NCI-H128 (cell line): ENCODE measurements at regions not wholly inside any gene's neighbourhood (a gene's known extent, or its start where the extent isn't known, plus 50 kb on each side); places are given as distances from the start of the nearest gene placed in this dataset.

ENCODE experiments used
- DNase-seq: peaks from one replicate; lab custom pipeline; 2025; ENCODE audit not compliant: unreplicated experiment; lab: John Stamatoyannopoulos, UW

DNA sequence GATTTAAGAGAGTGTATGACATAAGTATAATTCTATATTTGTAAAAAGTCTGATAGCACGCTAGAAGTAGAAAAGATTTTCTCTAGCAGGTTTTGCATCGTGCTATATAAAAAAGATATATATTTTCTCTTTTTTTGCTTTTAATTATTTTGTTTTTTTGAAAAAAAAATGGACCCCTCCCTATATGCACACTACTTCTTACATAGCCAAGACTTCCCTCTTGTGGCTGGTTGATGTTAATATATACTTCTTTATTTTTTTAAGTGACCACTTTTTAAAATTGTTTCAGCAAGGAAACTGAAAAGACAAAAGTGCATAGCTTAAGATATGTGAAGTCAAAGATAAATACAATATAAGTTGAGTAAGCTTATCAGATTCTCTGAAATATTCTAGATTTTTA lies 1202.8 kb downstream of the DIAPH3 start:
- no peak for DNase-seq

DNA sequence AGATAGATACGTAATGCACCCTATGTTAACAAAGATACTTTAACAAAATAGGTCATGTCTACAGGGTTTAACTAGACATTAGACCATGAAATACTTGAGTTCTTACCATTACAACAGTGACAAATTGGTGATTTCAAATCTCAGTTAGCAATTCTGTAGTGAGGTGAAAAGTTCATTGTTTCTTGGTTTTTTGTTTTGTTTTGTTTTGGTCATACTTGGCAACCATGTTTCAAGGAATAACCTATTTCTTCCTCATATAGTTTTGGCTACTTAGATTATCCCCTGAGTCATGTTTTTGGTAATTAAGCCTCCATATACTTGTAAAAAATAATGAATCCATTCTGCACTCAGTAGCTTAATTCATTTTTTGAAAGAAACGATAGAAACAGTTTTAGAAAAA lies 1200.4 kb downstream of the DIAPH3 start:
- no peak for DNase-seq

DNA sequence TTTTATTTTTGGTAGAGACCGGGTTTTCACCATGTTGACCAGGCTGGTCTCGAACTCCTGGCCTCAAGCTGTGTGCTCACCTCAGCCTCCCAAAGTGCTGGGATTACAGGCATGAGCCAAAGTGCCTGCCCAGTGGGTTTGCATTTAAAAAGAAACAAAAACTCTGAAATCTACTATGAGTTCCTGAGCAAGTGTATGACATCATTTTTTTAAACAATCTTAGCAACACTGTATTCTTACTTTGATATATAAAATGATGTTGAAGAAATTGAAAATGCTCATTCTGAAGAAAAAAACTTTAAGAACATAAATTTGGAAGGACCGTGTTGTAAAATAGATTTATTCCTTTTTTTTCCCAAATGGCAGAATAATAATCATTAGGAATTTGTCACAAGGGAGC lies 1199.7 kb downstream of the DIAPH3 start:
- DNase-seq = no peak

DNA sequence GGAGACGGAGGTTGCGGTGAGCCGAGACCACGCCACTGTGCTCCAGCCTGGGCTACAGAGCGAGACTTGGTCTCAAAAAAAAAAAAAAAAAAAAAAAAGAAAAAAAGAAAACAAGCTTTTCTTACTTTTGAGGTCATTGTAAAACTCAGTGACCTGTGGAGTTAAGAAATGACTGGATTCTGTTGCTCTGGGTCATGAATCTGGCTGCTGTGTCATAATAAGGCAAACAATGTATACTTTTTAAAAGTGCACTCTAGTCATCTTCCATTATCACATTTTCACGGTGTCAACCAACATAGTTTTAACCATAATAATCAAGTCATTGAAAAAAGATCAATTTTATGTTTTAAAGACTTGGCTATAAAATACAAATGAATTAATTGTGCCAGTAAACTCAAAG lies 1186.6 kb downstream of the DIAPH3 start:
- DNase-seq = no peak

DNA sequence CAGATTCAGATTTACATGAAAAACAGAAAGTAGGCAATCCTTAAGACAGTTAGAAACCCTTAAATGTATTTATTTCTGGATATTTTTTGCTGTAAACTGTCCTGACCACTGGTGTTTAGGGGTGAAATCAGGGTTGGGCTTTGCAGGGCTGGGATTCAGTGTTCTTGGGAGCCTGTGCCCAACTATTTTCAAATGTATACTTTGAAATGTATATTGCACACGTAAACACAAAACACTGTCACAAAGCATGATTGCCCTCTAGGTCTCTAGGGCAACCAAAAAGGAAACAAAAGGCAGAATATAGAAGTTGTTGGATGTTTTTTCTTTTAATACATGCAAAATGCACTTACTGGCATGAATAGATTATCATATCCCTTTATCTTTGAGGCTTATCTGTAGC lies 1185.4 kb downstream of the DIAPH3 start:
- DNase-seq = no peak

DNA sequence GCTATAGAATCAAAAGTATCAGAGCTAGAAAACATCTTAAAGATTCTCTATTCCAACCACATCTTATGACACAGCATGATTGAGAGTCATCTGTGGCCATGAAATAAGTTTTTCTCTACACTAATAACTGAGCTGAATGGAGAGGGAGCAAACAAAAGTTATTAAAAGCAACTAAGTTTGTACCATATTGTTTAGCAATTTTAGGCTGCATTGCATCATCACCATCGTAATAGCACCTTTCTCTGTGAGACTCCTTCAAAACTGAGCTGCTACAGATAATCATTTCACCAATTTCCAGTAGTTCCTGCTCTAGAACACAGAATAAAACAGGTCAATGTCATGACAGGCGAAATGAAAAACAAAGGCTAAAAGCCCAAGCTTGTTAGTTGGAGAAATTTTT lies 1183.9 kb downstream of the DIAPH3 start:
- DNase-seq = no peak

DNA sequence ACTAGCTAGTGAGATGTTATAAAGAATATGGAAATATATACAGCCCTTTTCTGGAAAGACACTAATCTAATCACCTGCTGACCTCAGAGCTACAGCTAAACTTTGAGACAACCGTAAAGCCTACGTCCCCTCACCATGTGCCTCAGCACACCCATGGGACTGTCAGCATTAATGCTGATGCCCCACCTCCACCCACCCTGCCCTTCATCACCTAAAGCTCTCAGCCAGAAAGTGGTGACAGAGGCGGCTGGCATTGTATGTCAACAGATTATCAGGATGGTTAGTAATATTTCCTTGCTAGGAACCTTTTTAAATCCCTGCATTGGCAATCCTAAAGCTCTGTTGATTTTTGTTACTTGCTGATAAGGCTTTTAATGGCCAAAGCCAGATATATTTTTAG lies 1177.9 kb downstream of the DIAPH3 start:
- DNase-seq = no peak

DNA sequence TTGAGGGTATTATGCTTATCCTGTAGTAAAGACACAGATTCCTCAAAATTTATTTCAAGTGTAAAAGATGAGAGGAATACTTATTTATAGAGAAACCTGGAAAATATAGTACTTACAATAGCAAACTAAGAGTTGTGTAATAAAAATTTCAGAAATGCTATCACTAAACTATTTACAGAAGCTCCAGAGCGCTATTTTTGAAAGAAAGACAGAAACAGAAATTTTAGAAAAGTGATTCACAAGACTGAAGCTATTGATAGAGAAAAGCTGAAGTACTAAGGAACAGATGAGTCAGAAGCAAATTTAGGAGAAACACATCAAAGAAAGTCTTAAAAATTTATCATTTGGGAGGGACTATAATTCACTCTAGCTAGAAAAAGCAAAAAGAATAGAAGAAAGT lies 1174.2 kb downstream of the DIAPH3 start:
- DNase-seq = no peak

DNA sequence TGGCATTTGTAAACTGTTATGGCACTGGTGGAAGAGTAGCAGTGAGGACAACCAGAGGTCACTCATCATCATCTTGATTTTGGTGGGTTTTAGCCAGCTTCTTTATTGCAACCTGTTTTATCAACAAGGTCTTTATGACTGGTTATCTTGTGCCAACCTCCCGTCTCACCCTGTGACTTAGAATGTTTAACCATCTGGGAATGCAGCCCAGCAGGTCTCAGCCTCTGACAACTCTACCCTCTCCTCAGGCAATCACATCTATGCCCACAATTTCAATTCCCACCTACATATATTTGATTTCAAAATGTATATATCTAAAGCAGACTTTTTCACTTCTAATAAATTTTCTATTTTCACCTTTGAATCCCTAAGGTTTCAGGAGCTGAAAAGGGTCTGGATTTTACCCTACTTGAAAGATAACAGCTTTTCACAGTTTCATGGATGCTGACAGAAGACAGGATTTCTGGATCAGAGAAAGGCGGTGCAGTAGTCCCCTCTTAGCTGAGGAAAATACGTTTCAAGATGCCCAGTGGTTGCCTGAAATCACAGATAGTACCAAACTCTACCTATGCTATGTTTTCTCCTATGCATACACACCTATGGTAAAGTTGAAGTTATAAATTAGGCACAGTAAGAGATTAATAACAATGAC lies 1171.8 kb downstream of the DIAPH3 start:
- DNase-seq = no peak

DNA sequence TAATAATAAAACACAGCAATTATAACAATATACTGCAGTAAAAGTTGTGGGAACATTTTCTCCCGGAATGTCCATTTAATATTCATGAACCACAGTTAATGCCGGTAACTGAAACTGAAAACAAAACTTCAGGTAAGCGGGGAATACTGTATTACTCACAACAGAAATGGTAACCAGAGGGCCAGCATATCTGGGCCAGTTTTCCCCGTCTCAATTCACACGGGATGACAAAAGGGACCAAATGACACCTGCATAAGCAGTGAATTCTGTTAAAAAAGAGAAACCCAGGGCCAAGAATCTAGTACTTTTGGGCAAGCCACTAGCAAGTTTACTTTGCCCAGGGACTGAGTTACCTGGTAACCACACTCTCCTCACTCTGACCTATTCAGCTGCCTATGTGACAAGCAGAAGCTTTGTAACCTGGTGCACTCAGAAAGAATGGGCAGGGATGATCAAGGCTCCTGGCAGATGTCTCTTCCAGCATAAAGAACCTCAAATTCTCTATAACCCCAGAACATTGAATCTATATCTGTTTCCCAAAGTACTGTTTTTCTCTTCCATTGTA lies 1171.2 kb downstream of the DIAPH3 start:
- no peak for DNase-seq

DNA sequence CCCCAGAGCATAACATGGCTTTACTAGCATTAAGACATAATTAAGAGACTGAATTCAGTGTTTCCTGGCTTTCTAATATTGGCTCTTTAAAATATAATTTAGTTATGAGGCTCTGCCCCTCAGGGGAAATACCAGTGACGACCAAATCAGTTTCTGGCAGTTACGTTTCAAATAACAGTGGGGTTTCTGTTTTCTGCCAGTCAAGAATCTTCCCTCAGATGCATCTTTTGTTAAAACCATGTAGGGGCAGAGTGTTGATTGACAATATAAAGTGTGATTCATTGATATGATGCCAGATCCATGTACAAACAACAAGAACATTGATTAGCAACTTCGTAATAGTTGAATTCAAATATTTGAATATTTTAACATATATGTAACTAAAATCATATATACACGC lies 1169.7 kb downstream of the DIAPH3 start:
- no peak for DNase-seq

DNA sequence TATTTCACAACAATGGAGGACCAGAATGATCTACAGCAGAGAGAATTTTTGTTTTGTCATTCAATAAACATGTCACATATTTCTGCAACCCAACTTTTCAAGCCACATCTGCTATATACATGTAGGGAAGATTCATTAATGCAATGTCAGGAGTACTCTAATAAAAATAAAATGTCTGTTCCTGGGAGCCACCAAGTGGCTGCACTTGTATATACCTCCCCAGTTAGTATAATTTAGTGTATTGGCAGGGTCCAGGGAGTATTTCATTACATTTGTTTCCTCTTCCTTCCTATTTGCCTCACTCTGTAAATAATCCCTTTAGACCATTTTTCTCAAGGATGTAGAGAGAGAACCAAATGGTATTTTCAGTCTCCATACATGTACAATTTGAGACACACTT lies 1169.0 kb downstream of the DIAPH3 start:
- DNase-seq = no peak

DNA sequence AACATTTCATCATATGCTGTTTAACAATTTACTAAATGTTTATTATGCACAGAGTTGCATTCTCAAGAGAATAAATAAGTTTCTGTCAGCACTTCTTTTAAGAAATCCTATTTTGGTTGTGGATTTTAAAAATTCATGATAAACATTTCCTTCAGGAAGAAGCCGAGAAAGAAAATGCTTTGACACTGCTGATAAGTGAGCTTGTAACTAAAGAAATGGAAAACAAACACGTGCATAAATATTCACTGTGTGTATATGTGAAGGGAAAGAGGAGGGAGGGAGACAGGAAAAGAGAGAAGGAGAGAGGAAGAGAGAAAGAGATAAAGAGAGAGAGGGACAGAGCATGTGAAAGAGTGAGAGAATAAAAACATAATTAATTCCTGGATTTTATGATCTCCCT lies 1165.0 kb downstream of the DIAPH3 start:
- DNase-seq = no peak

DNA sequence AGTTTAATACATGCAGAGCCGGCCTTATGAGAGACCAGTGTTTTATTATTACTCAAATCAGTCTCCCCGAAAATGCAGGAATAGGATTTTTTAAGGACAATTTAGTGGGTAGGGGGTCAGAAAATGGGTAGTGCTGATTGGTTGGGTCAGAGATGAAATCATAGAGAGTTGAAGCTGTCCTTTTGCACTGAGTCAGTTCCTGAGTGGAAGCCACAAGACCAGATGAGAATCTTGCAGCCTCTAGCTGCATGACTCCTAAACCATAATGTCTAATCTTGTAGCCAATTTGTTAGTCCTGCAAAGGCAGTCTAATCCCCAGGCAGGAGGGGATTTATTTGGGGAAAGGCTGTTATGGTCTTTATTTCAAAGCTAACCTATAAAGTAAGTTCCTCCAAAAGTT lies 1163.9 kb downstream of the DIAPH3 start:
- DNase-seq = no peak

DNA sequence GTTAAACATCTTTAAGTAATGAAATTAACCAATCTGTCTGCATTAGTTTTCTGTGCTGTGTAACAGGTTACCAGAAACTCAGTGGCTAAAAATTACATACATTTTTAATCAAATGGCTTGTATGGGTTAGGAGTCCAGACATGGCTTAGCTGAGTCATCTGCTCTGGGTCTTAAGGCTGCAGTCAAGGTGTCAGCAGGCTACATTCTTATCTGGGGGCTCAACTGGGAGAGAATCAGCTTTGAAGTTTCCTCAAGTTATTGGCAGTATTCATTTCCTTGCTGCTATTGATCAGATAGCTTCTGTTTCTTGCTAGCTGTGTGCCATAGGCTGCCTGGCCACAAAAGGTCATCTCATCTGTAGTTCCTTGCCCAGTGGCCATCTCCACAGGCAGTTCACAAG lies 1163.0 kb downstream of the DIAPH3 start:
- DNase-seq = no peak

DNA sequence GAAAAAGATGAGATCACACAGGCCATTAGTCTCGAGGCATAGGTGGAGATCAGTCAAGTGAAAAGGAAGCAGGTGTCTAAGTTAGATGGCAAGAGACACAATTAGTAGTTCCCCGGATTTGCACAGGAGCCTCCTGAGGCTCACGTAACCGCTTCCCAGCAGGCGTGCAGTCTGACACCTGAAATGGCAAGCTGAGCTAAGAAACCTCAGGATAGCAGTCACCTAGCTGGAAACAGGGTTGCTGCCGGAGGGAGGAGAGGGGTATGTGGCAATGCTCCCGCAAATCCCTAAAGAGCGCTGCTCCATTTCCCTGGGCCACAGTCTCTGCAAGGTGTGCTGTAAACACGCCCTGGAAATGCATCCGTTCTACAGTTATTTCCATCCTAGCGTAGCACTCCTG lies 1151.0 kb downstream of the DIAPH3 start:
- no peak for DNase-seq

DNA sequence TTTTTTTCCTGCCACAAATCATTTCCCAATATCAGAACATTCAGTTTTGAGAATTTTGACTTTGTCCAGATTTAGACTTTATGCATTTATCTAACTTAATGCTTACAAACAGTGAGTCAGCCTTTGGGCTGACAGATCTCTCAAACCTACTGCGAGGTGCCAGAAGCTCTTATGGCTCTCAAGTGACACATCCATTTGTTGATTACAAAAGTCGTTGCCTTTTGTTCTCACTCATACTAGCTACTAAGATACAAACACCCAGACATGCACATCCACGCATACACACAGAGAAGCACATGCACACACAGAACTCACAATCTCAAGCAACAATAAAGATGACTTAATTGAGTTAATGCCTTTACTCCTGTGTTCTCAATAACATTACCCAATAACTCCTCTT lies 1147.5 kb downstream of the DIAPH3 start:
- no peak for DNase-seq

DNA sequence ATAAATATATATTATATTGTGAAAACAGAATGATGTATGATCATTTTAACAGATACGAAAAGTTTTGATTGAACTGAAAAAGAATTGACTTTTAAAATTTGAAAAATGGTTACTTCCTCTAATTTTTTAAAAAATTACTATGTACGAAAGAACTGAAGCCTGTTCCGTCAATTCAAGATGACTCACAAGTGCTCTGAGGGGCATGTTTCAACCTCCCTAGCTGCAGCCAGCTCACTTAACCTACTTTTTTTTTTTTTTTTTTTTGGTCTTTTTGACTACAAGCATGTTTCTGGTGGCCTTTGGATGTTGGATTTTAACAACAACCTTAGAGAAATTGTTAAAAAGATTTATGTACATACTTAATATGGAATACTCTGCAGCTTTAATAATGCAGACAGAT lies 1139.3 kb downstream of the DIAPH3 start:
- DNase-seq = no peak

DNA sequence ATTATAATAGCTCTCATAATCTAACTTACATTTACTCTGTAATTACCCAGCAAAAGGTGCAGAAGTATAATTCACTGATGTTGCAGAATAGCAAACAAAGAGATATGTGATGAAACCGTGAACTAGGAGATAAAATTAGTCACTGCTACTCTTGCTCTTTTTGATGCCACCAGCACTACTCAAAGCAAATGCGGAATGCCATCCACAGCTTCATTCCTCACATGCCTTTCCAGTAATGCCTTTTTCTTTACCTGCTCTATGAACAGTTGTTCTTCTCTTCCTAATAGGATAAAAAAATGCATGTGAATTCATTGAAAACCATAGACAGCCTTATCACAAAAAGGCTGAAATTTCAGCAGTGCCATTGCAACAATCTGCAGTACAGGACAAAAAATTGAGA lies 1129.5 kb downstream of the DIAPH3 start:
- no peak for DNase-seq

DNA sequence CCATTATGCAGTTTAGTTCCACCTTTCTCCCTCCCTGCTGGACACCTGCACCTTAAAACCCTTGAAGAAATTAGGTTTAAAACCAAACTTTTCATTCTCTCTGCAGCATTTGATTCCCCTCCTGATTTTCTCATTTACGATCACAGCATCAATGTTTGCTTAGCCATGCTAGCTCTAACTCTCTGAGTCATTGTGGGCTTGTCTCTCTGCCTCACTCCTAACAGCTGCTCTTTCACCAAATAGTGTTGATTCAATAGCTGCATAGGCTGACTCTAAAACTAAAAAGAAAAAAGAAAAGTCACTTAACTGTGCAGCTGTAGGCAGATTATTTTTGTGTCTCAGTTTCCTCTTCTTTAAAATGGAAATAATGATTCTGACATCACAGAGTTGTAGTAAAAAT lies 1124.9 kb downstream of the DIAPH3 start:
- no peak for DNase-seq

DNA sequence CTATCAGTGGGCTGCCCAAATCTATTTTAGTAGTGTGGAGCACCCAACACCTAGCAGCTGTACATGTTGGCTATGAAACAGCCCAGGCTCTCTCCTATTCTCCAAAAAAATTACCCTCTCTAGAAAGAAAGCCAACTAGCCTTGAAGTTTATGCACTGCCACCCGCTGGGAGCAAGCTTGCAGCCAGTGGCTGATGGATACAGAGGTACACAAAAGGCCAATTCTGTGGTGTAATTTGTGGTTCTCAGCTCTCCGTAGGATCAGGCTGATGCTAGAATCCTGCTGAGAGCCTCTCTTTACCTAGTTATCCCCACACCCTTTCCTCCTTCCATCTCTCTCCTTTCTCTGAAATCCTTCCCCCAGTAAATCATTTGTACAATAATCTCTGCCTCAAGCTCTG lies 1120.7 kb downstream of the DIAPH3 start:
- DNase-seq = no peak

DNA sequence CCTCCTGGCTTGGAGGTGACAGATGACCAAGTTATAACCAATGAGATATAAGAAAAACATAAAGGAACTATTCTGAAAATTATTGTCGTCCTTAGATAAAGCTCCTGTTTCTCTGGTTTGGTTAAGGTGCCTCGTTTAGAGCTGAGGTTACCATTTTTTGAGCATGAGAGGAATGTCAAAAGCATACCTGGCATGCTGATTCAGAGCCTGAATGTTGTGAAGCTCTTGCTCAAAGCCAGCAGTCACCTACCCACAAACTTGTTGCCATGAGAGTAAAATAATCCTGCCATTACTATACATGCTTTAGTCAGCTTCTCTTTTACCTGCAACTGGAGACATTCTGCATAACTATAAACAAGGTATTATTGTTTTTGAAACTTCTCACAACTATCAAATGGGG lies 1116.2 kb downstream of the DIAPH3 start:
- no peak for DNase-seq

DNA sequence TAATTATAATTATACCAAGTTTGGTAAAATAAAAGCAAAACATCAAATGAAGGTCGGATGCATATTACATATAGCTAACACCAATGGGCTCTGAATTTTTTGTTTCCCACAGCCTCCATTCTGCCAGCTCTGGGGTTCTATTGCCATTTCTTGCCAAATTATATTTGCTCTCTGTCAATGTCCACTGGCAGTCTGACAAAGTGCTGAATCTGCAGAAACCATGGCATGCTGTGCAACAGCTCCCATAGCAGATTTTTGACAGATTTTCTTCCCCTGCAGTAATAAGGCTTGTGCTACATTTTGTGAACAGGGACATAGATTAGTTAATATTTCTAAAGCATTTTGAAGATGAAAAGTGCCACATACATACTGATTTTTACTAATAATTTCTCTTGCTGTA lies 1102.1 kb downstream of the DIAPH3 start:
- no peak for DNase-seq
